GM12801 (cell line): ENCODE measurements at regions not wholly inside any gene's neighbourhood (a gene's known extent, or its start where the extent isn't known, plus 50 kb on each side); places are given as distances from the start of the nearest gene placed in this dataset.

Experiments used
- TF ChIP-seq, protein P1 (sequence below): IDR thresholded peaks from one replicate; pipeline ENCODE4 v1.5.1; 2011; ENCODE audit warnings: control low read depth; ENCODE audit not compliant: insufficient read length; ENCODE audit errors: extremely low read depth

- TF ChIP-seq, protein P1, sequence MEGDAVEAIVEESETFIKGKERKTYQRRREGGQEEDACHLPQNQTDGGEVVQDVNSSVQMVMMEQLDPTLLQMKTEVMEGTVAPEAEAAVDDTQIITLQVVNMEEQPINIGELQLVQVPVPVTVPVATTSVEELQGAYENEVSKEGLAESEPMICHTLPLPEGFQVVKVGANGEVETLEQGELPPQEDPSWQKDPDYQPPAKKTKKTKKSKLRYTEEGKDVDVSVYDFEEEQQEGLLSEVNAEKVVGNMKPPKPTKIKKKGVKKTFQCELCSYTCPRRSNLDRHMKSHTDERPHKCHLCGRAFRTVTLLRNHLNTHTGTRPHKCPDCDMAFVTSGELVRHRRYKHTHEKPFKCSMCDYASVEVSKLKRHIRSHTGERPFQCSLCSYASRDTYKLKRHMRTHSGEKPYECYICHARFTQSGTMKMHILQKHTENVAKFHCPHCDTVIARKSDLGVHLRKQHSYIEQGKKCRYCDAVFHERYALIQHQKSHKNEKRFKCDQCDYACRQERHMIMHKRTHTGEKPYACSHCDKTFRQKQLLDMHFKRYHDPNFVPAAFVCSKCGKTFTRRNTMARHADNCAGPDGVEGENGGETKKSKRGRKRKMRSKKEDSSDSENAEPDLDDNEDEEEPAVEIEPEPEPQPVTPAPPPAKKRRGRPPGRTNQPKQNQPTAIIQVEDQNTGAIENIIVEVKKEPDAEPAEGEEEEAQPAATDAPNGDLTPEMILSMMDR: no peak
Observed at GRCh38 chr11:23704183-23704582, 792.7 kb upstream of the LUZP2 start.

GRCh38 chr11:23711981-23712380 is 784.9 kb upstream of the LUZP2 start:
- TF ChIP-seq, protein P1: no peak

GRCh38 chr11:23719016-23719415 is 777.8 kb upstream of the LUZP2 start:
- TF ChIP-seq, protein P1: no peak

GRCh38 chr11:23723861-23724260 is 773.0 kb upstream of the LUZP2 start:
- TF ChIP-seq, protein P1: no peak

- TF ChIP-seq, protein P1: no peak
Observed at GRCh38 chr11:23725752-23726151, 771.1 kb upstream of the LUZP2 start.

DNA sequence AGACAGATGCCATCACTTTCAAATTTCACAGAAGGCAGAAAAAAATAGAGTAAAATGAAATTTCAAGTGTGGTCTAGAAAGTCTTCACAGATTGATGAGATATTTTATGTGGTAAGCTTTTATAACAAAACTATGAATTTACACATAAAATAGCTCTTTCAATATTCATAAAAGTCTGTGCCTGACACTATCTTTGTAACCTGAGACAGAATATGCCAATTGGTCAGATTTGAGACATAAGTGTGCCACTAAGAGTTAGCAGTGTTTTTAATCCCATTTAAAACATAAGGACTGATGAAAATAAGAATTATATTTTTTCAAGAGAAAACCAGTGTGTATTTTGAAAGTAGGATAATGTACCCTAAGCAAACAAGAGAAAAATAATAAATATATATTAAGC is 769.5 kb upstream of the LUZP2 start:
- TF ChIP-seq, protein P1: no peak

DNA sequence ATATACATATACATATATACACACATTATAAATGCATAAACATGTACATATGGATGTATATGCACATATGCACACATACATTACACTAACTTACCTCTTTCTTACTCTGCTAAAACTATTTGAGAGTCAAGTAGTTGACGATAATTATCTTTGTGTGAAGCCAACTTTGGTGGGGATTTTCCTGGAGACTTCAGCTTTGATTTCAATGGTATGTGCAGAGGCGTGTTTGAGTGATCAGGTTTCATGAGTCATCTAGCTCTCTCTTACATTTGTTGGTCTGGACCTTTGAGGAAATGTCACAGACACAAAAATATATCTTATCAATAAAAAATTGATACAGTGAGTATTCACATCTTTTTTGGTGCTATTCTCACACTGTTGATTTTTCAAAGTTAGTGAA is 769.1 kb upstream of the LUZP2 start:
- TF ChIP-seq, protein P1: no peak

DNA sequence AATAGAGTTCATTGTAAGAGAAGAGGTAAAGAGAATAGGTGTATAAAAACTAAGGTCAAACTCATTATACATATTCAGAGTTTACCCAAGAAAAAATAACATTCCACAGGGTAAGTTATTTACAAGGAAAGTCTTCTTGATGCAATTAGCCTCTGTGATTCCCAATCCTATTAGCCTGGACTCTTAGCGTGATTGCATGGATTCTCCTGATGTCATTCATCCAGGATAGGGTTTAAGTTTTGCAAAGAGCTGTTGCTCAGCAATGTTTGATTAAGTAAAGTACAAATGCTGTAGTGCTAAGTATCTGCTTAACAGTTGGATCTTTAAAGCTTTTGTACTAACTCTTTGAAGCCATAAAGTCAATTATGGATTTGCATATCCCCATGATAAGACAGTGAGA is 767.8 kb upstream of the LUZP2 start:
- TF ChIP-seq, protein P1: no peak
